Mesothelial cell of epicardium (in vitro differentiated cells): ENCODE measurements at regions not wholly inside any gene's neighbourhood (a gene's known extent, or its start where the extent isn't known, plus 50 kb on each side); places are given as distances from the start of the nearest gene placed in this dataset.
"Not testable (repeated sequence)": the region's sequence is repeated elsewhere in the genome, so short reads cannot be mapped to it uniquely, and the experiment has no call there.

Source experiments
- DNase-seq, 2 experiments: peaks; one replicate each; pipeline ENCODE4 v3.0.0; 2021; ENCODE audit warnings: low spot score in 2 of 2; ENCODE audit not compliant: unreplicated experiment in 2 of 2
- H3K27ac Mint-ChIP-seq: 2 replicates; pipeline ENCODE4 v1.8.0; 2021; ENCODE audit warnings: mixed read lengths
- H3K27me3 Mint-ChIP-seq: 2 replicates; pipeline ENCODE4 v1.8.0; 2021; ENCODE audit warnings: low read depth, mixed read lengths
- H3K36me3 Mint-ChIP-seq: 2 replicates; pipeline ENCODE4 v1.8.0; 2021; ENCODE audit warnings: mixed read lengths
- H3K4me1 Mint-ChIP-seq: 2 replicates; pipeline ENCODE4 v1.8.0; 2021; ENCODE audit warnings: mixed read lengths
- H3K4me3 Mint-ChIP-seq: 2 replicates; pipeline ENCODE4 v1.8.0; 2021; ENCODE audit warnings: mild to moderate bottlenecking, moderate library complexity, mixed read lengths
- H3K9me3 Mint-ChIP-seq: 2 replicates; pipeline ENCODE4 v1.8.0; 2021; ENCODE audit warnings: mixed read lengths
- CTCF ChIP-seq: fragments of 200-600 bp; sonication (generic); IDR thresholded peaks from one replicate; pipeline ENCODE4 v1.5.0; 2021; ENCODE audit warnings: antibody characterized with exemption; ENCODE audit not compliant: unreplicated experiment

GRCh38 chr6:63510849-63511248, 61.4 kb upstream of the LOC128125822 start:
- no peak for DNase-seq
- Mint-ChIP-seq H3K4me1 (peaks cover 6% of the 10 kb centered on the region), H3K27me3 (peaks cover 2% of the 10 kb centered on the region), H3K36me3 (no peaks in the 10 kb centered on the region), H3K4me3 (no peak overlapping the region), H3K9me3 (no peaks in the 10 kb centered on the region), H3K27ac (no peak overlapping the region)
- no peak for TF ChIP-seq CTCF

GRCh38 chr6:63514488-63515173, 57.6 kb upstream of the LOC128125822 start:
- H3K27me3 Mint-ChIP-seq = no peaks in the 10 kb centered on the region
- no peak for TF ChIP-seq CTCF
- no peak for DNase-seq
- no peaks in the 10 kb centered on the region for H3K9me3 Mint-ChIP-seq
- no peaks in the 10 kb centered on the region for H3K36me3 Mint-ChIP-seq
- H3K4me1 Mint-ChIP-seq = peaks cover 6% of the 10 kb centered on the region
- no peak overlapping the region for H3K4me3 Mint-ChIP-seq
- no peak overlapping the region for H3K27ac Mint-ChIP-seq

GRCh38 chr6:63515227-63515626, 57.1 kb upstream of the LOC128125822 start:
- H3K9me3 Mint-ChIP-seq, H3K27ac Mint-ChIP-seq, H3K36me3 Mint-ChIP-seq, H3K4me3 Mint-ChIP-seq, H3K4me1 Mint-ChIP-seq, DNase-seq, H3K27me3 Mint-ChIP-seq: not testable (repeated sequence)

- Mint-ChIP-seq H3K9me3 (no peaks in the 10 kb centered on the region), H3K36me3 (no peaks in the 10 kb centered on the region), H3K4me1 (no peaks in the 10 kb centered on the region), H3K4me3 (no peak overlapping the region), H3K27ac (no peak overlapping the region), H3K27me3 (no peaks in the 10 kb centered on the region)
- no peak for TF ChIP-seq CTCF
- no peak for DNase-seq
Measured at GRCh38 chr6:63516186-63516944, 55.9 kb upstream of the LOC128125822 start.

- H3K27me3 Mint-ChIP-seq = no peaks in the 10 kb centered on the region
- no peak for DNase-seq
- no peaks in the 10 kb centered on the region for H3K36me3 Mint-ChIP-seq
- H3K4me3 Mint-ChIP-seq = no peak overlapping the region
- TF ChIP-seq CTCF = no peak
- no peak overlapping the region for H3K27ac Mint-ChIP-seq
- no peaks in the 10 kb centered on the region for H3K4me1 Mint-ChIP-seq
- no peaks in the 10 kb centered on the region for H3K9me3 Mint-ChIP-seq
Measured at GRCh38 chr6:63517221-63517620, 55.1 kb upstream of the LOC128125822 start.

DNA sequence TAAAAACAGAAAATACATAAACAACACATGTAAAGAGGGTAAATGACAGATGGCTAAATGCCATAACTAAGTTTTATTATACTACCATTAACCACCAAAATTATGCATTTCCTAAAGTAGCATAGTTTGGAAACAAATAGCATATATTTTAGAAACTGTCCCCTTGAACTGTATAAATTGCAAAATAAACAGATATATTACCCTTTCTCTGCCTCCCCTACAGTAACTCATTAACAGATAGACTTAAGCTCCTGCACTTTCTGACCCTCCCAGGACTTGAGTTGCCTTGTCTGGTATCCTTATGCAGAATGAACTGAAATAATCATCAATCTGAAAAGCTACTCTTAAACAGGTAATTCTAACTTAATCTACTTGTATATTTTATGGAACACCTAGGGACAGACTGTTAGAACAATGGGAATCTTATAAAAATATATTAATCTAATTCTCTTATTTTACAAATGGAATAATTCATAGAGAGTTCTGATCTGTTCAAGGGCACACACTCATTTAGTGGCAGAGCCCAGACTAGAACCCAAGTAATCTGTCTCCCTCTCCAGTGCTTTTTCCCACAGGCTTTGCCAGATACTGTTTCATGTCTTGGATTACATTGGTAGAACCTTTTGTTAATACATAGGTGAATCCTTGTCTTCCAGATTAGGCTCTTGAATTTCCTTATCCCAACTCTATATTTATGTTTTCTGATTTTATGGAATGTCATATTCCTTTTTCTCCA, 50.6 kb upstream of the LOC128125822 start:
- TF ChIP-seq CTCF = no peak
- H3K4me1 Mint-ChIP-seq = no peaks in the 10 kb centered on the region
- H3K27me3 Mint-ChIP-seq = no peaks in the 10 kb centered on the region
- DNase-seq = no peak
- H3K4me3 Mint-ChIP-seq = no peak overlapping the region
- H3K9me3 Mint-ChIP-seq = no peaks in the 10 kb centered on the region
- no peaks in the 10 kb centered on the region for H3K36me3 Mint-ChIP-seq
- H3K27ac Mint-ChIP-seq = no peak overlapping the region
